GM18868 (cell line): ENCODE measurements at regions not wholly inside any gene's neighbourhood (a gene's known extent, or its start where the extent isn't known, plus 50 kb on each side); places are given as distances from the start of the nearest gene placed in this dataset.
"Not testable (repeated sequence)": the region's sequence is repeated elsewhere in the genome, so short reads cannot be mapped to it uniquely, and the experiment has no call there.

Experiments
- ATAC-seq: cut with Tn5 transposase; IDR thresholded peaks from one replicate; pipeline ENCODE4 v1.9.1; 2021; ENCODE audit warnings: mild to moderate bottlenecking, moderate library complexity; ENCODE audit not compliant: unreplicated experiment

DNA sequence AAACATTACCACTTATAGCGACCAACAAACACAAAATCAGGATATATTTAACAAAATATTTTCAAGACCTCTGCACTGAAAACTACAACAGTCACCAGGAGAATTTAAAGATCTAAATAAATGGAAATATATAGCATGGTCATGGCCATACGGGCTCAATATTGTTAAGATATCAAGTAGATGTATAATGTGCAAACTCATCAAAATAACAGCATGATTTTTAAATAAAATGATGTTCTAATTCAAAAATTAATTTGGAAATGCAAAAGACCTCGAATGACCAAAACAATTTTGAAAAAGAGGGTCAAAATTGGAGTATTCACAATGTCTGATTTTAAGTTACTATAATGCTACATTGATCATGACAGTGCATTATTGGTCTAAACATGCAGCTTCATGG, 159.1 kb upstream of the NDN start:
- ATAC-seq = no peak

GRCh38 chr15:23850666-23851065, 163.6 kb upstream of the NDN start:
- no peak for ATAC-seq

GRCh38 chr15:23851921-23852320, 164.8 kb upstream of the NDN start:
- ATAC-seq = no peak

DNA sequence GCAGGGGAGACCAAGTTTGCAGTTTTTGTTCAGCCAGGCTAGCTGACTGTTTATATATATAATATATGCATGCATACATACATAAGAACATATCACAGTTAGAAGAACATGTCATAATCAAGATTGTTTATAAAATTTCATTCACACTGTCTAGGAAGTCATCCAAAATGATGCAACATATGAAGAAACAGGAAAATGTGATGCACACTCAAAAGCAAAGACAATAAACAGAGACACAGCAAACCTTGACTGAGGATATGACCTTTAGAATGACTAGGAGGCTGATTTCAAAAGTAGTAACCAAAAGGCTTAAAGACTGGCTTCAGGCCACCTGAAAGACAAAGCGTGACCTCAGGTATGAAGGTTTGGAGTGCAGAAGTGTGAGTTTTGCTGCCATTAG, 166.2 kb upstream of the NDN start:
- ATAC-seq = no peak

DNA sequence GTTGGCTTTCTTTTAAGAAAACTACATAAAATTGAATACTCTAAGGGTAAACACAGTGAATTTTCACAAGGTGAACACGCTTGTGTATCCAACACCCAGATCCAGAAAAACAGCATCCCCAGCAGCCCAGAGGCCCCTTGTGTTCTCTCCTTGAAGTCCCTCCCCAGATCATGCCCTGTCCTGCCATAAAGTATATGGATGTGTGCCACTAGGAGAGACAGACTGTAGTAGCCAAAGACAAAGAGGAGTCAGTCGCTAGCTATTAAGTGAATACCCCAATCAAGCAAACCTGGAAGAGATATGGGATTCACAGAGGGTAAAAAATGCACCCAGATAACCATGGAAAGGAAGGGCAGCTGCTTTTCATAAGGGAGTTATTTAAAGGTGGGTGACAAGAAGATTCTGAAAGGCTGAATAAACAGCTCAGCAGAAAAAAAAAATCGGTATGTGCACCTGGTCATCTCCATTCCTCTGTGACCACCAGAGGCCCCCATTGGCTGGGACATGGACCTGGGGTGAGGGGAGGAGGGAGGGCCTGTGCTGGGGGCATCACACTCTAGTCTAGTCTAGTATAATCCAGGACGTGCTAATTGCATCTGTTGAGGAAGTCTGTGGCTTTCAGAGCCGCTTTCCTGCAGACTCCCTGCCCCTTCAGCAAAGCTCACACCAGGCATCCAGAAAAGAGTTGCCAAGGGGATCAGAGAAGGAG, 167.3 kb upstream of the NDN start:
- ATAC-seq = no peak

GRCh38 chr15:23854912-23855659, 168.0 kb upstream of the NDN start:
- no peak for ATAC-seq

DNA sequence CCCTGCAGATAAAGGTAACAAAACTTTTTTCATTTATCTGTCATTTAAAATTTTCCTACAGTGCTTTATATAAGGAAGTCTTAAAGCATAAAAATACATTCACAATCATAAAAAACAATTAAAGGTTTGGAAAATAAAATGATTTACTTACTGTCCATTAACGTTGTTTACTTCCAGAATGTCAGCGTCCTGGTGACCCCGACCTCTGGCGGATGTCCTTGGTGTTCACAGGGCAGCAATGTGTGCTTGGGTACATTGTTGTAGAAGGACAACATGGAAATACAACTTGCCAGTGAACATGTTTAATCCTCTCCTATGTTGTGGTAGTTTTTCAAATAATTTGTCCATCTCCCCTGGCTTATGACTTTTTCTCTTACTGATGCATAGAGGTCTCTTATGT, 168.8 kb upstream of the NDN start:
- no peak for ATAC-seq

DNA sequence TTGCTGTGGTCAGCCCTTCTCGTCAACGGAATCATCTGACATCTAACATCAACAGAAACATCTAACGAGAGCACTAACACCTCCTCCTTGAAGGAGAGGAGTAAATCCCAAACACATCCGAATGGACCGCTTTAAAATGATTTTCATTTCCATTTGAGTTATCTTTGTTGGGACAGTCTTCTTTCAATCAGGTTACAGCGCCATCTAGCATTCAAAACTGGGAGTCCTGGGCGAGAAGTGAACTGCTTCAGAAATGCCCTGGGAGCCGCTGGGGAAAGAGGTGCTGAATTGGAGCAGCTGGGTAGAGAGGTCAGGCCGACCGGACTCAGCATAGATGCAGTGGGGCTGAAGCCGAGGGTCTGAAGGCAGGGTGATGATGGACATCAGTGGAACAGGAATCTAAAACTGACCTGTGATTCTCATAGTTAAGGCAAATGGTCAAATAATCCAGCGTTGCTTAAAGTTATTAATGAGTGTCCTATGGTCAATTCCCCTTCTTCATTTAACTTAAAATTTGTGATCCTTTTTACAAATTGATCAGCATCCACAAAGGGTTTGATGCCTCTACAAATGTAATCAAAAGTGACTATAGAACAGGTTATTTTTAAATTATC, 170.0 kb upstream of the NDN start:
- ATAC-seq = peak; percentile 57

GRCh38 chr15:23859008-23859407, 171.9 kb upstream of the NDN start:
- ATAC-seq = no peak

GRCh38 chr15:23860290-23861245, 173.5 kb upstream of the NDN start:
- ATAC-seq = no peak

GRCh38 chr15:23866832-23867231, 179.7 kb upstream of the NDN start:
- no peak for ATAC-seq

DNA sequence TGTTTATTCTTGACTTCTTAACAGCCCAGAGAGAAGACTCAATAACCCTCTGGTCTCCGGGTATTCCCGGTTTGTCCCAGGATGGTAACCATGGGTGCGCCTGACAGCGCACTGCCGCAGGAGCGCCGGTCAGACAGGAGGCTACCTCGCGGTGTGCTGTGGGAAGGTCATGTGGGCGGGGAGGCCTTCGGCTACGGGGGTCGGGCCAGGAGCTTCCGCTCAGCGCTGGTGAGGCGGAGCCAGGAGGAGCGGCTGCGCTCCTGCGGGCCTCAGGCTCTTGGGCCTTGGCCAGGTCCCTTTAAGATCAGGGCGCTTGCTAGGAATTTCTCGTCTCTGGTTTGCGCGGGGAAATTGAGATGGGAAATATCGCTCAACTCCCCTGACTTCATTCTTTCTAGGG, 182.3 kb upstream of the NDN start:
- no peak for ATAC-seq

DNA sequence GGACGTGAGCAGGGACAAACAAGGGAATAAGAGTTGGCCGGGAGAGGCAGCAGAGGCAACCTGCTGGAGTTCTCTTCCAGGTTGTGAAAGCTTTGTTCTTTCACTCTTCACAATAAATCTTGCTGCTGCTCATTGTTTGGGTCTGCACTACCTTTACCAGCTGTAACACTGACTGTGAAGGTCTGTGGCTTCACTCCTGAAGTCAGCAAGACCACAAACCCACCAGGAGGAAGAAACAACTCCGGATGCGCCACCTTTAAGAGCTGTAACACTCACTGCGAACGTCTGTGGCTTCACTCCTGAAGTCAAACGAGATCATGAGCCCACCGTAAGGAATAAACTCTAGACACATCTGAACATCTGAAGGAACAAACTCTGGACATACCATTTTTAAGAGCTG, 186.5 kb upstream of the NDN start:
- not testable (repeated sequence) for ATAC-seq

DNA sequence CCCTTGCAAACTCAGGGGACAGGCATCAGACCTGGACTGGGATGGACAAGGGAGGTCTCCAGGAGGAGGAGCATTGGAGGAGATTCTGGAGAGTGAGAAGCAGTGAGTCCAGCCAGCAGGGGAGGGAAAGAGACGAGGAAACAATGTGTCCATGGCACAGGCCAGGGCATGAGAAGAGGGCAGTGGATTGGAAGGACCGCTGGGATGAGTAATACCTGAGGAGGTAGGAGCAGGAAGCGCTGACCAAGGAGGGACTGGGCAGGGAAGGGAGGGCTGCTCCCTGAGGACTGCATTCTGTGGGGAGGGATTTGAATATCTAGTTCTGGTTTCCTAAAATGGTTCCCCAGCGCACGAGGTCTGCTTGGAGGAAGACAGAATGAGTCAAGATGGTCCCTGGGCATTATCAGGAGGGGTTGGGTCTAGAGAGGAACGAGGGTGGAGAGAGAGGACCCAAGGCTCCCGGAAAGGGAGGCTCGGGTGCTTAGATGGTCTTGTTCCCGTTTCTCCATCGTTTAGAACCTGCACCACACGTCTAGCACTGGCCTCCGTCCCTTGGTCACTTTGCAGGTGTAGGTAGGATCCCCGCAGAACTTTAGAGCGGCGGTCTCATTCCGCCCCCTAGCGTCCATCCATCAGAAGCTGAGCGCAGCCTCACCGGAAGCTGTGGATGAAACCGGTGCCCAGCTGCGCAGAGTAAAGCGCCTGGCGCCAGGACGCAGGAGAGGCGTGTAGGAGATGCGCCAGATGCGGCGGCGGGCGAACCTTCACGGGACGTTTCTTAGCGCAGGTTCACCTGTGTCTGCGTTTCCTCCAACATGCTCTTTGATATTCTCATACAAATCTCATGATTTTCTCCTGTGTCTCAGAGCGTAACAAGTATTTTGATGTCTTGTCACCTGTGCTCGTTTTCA, 190.7 kb upstream of the NDN start:
- peak; percentile 80 for ATAC-seq

DNA sequence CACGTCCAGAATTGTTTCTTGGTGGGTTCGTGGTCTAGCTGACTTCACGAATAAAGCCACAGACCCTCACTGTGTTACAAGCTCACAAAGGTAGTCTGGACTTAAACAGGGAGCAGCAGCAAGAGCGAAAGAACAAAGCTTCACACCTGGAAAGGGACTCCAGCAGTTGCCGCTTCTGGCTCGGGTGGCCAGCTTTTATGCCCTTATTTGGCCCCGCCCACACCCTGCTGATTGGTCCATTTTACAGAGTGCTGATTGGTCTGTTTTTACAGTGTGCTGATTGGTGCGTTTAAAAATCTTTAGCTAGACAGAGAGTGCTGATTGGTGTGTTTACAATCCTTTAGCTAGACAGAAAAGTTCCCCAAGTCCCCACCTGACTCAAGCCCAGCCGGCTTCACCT, 194.2 kb upstream of the NDN start:
- no peak for ATAC-seq

GRCh38 chr15:23890218-23890617, 203.1 kb upstream of the NDN start:
- no peak for ATAC-seq

DNA sequence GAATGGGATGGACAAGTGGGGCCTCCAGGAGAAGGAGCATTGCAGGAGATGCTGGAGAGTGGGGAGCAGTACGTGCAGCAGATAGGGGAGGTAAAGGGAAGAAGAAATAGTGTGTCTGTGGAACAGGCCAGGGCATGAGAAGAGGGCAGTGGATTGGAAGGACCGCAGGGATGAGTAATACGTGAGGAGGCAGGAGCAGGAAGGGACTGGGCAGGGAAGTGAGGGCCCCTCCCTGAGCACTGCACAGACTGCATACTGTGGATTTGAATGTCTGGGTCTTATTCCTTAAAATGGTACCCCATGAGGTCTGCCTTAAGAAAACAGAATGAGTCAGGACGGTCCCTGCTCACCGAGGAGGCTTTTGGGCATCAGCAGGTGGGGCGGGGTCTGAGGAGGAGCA, 210.0 kb upstream of the NDN start:
- ATAC-seq = no peak

- no peak for ATAC-seq
Measured at GRCh38 chr15:23897531-23897930, 210.4 kb upstream of the NDN start.

- no peak for ATAC-seq
Measured at GRCh38 chr15:23910030-23910429, 222.9 kb upstream of the NDN start.

DNA sequence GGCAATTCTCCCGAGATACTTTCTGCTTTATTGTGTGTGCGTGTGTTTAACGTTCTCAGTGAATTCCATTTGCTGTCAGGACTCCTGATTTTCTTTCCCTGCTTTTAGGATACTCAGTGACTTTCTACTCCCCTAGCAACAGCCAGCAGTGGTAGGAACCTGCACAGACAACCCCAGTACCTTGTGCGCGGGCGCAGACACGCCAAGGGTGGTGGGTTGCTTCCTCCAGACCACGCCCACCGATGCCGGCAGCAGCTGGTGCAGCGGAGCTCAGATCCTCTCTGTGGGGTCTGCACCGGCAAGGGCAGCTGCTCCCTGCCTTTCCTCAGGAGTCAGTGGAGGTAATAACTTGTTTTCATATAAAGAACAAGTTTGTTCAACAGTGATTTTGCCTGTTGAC, 225.1 kb upstream of the NDN start:
- ATAC-seq = no peak
